Ovary (tissue), 3 donors: ENCODE measurements at regions not wholly inside any gene's neighbourhood (a gene's known extent, or its start where the extent isn't known, plus 50 kb on each side); places are given as distances from the start of the nearest gene placed in this dataset.

Experiments used
- EP300 ChIP-seq: sonication (generic); formaldehyde crosslinking; IDR thresholded peaks from one replicate; pipeline ENCODE4 v1.6.1; 2017; ENCODE audit warnings: antibody characterized with exemption
- POLR2A ChIP-seq: fragments of 450-650 bp; IDR thresholded peaks from one replicate; pipeline ENCODE4 v1.6.1; 2017; ENCODE audit warnings: antibody characterized with exemption, mild to moderate bottlenecking, moderate library complexity
- TF ChIP-seq, protein P1 (sequence below), 3 donors: fragments of 450-650 bp in 2 of 3; fragments of 200-600 bp in 1 of 3; IDR thresholded peaks; one replicate each; pipeline versions ENCODE4 v1.5.1 to v1.8.0; 2016 to 2022; ENCODE audit warnings: antibody characterized with exemption in 3 of 3, mild to moderate bottlenecking in 1 of 3
- donor health status: DM: no; HTN: no; CAD: no.

DNA sequence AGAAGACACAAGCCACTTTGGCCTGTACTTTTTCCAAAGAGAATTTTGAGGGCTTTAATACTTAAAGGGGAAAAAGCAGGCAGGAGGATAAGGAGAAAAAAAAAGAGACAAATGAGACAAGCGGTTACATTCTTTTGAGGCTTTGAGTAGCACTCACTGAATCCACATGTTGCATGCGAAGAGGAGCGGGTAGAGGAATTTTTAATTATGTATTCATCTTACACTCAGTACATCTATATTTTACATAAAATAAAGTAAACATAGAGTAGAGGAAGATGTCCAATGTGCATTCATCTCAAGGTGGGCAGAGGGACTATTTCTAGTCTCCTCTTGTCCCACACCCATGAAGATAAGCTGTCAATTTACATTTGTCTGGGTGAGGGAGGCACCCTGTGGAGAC is 266.9 kb downstream of the CD109 start:
- TF ChIP-seq, protein P1, sequence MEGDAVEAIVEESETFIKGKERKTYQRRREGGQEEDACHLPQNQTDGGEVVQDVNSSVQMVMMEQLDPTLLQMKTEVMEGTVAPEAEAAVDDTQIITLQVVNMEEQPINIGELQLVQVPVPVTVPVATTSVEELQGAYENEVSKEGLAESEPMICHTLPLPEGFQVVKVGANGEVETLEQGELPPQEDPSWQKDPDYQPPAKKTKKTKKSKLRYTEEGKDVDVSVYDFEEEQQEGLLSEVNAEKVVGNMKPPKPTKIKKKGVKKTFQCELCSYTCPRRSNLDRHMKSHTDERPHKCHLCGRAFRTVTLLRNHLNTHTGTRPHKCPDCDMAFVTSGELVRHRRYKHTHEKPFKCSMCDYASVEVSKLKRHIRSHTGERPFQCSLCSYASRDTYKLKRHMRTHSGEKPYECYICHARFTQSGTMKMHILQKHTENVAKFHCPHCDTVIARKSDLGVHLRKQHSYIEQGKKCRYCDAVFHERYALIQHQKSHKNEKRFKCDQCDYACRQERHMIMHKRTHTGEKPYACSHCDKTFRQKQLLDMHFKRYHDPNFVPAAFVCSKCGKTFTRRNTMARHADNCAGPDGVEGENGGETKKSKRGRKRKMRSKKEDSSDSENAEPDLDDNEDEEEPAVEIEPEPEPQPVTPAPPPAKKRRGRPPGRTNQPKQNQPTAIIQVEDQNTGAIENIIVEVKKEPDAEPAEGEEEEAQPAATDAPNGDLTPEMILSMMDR (IDR thresholded peaks at IDR 0.05), result no peak
- TF ChIP-seq EP300 (no peak), POLR2A (no peak)
